HG03280 (cell line): ENCODE measurements at regions not wholly inside any gene's neighbourhood (a gene's known extent, or its start where the extent isn't known, plus 50 kb on each side); places are given as distances from the start of the nearest gene placed in this dataset.
A peak's percentile ranks its signal among the peaks of the same experiment; 100 is the strongest.
"Not testable (repeated sequence)": the region's sequence is repeated elsewhere in the genome, so short reads cannot be mapped to it uniquely, and the experiment has no call there.

Experiments
- ATAC-seq: cut with Tn5 transposase; IDR thresholded peaks from one replicate; pipeline ENCODE4 v1.9.1; 2021; ENCODE audit warnings: mild to moderate bottlenecking, moderate library complexity; ENCODE audit not compliant: unreplicated experiment

DNA sequence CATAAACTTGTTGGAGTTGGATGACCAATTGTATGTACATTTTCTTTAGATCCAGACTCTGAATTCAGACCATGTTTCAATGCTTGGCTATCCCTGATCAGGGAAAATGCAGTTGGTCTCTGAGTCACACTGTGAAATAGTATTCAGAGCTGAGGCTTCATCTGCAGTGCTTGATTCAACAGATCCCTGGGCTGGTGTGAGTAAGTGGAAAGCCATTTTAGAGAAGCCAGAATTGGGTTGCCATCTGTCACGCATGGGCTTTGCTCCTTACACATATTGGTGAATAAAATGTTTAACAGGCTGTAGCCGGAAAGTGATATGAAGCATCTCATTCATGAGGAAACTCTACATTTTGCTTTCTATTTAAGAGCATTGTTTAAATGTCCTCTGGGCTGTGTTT lies 50.0 kb upstream of the ACYP2 start:
- ATAC-seq: no peak

GRCh38 chr2:54063967-54064535 lies 51.4 kb upstream of the ACYP2 start:
- ATAC-seq: no peak

DNA sequence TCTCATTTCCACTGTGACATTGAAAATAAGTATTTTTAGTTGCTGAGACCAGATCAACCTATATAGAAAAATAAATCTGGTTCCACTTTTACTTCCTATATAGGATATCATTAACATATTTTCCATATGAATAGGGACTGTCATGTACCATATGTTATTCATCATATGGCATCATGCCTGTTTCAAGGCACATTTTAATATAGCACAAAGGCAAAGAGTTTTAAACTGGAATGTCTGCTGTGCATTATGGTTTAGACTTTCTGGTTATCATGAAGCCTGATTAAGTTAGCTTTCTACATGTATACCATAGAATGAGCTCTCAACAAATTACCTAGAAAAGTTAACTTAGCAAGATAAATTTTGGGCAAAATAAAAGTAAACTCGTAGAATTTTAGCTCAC lies 53.0 kb upstream of the ACYP2 start:
- ATAC-seq: no peak

- no peak for ATAC-seq
Measured at GRCh38 chr2:54061272-54061671, 54.1 kb upstream of the ACYP2 start.

DNA sequence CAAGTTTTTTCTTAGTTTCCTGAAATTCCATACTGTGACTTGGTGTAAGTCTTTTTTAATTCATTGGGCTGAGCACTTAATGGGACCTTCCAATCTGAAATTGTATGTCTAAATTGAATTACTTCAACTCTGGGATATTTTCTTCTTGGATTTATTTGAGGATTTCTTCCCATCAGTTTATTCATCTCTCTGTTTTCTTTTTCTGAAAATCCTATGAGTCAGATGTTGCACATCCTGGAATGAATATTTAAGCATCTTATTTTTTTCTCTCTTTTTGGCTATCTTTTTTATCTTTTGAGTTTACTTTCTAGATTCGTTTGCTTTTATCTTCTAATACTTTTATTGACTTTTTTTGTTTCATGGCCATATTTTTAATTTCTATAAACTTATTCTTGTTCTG lies 55.4 kb upstream of the ACYP2 start:
- no peak for ATAC-seq

- ATAC-seq: no peak
Measured at GRCh38 chr2:54059504-54059903, 55.9 kb upstream of the ACYP2 start.

- no peak for ATAC-seq
Measured at GRCh38 chr2:54058449-54058848, 57.0 kb upstream of the ACYP2 start.

- no peak for ATAC-seq
Measured at GRCh38 chr2:54054774-54055173, 60.6 kb upstream of the ACYP2 start.

DNA sequence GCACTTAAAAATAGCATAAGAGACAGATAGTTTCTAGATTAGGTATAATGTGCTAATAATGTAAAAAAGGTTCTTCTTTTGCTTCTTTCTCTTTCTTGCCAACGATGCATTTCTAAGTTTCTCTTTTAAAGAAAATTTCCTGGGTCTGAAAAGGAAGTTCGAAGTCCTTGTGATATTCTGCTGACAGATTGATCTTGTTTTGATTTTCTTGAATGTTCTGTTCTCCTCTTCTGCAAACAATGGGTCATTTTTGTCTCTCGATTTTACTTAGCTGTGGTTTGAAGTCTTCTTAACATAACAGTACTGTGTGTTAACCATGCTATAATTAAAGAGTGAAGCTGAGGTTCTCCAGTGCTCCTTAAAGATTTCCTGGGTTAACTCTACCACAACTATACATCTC lies 61.1 kb upstream of the ACYP2 start:
- peak; percentile 52 for ATAC-seq

DNA sequence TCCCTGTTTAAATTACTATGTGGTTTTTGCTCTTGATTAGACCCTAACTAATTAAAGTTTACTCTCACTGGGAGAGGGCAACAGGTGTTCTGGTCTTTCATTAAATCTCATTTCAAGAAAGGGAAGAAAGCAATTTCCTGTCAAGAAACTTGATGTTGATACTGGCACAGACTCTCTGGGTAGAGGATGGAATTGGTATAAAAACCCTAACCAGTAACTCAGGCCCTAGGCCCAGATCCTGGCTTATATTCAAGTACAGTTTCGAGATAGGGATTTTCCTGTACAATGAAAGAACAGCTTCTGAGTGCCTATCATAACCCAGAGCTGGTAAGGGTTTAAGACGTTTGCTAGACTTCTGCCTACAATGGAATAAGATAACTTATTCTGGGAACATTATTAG lies 61.6 kb upstream of the ACYP2 start:
- ATAC-seq: peak; percentile 27

- ATAC-seq: no peak
Measured at GRCh38 chr2:54052825-54053718, 62.3 kb upstream of the ACYP2 start.

DNA sequence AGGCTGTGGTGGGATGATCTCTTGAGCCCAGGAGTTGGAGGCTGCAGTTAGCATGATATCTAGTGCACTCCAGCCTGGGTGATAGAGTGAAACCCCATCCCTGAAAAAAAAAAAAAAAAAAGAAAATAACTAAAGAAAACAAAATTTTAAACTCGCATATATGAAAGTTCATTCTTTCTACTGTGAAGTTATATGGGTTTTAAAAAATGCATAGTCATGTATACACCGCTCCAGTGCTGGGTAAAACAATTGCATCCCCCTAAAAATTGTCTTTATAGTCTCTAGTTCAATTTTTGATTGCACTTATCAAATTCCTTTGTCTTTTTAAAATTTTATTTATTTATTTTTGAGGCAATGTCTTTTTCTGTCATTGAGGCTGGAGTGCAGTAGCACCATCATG lies 65.0 kb upstream of the ACYP2 start:
- no peak for ATAC-seq

GRCh38 chr2:54049365-54049764 lies 66.0 kb upstream of the ACYP2 start:
- no peak for ATAC-seq

DNA sequence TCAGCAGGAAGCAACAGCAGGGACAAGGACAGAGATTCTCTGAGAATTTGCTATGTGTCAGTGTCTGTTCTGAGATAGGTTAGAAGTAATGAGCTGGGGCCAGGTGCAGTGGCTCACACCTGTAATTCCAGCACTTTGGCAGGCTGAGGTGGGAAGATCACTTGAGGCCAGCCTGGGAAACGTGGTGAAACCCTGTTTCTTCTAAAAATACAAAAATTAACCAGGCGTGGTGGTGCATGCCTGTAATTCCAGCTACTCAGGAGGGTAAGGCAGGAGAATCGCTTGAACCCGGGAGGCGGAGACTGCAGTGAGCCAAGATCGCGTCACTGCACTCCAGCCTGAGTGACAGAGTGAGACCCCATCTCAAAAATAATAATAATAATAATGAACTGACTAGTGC lies 66.5 kb upstream of the ACYP2 start:
- not testable (repeated sequence) for ATAC-seq

GRCh38 chr2:54048117-54048785 lies 67.2 kb upstream of the ACYP2 start:
- no peak for ATAC-seq

DNA sequence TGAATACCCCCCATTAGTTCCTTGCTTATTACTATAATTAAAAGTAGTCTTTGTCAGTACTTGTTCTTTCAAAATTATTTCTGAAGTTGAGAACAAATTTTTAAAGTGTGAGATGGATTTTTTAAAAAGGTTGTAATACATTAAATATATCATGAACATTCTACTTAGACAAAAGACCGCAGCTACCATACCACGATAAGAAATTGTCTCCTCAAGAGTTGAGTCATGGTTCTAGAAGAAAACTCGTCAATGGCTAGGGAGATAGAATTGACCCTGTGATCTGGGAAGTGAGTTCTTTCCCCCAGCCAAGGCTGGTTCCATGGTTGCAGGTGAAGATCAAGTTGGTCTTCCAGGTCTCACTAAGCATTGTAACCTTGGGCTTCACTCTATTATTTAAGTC lies 67.8 kb upstream of the ACYP2 start:
- no peak for ATAC-seq

DNA sequence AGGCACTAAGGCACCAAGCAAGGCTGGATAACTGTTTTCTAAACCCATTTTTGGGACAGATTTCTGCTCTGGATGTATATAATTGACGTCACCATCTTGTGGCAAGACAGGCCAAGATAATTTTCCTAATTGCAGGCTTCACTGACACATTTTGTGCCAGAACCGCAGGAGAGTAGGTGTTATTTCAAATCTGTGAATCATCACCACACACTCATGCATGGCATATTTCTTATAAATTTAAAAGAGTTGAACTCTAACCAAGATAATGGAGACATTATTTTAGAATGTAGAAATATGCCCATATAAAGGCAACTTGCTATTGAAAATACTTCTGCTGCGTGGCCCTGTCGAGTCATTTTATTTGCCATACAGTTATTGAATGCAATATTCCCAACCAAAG lies 68.3 kb upstream of the ACYP2 start:
- no peak for ATAC-seq

DNA sequence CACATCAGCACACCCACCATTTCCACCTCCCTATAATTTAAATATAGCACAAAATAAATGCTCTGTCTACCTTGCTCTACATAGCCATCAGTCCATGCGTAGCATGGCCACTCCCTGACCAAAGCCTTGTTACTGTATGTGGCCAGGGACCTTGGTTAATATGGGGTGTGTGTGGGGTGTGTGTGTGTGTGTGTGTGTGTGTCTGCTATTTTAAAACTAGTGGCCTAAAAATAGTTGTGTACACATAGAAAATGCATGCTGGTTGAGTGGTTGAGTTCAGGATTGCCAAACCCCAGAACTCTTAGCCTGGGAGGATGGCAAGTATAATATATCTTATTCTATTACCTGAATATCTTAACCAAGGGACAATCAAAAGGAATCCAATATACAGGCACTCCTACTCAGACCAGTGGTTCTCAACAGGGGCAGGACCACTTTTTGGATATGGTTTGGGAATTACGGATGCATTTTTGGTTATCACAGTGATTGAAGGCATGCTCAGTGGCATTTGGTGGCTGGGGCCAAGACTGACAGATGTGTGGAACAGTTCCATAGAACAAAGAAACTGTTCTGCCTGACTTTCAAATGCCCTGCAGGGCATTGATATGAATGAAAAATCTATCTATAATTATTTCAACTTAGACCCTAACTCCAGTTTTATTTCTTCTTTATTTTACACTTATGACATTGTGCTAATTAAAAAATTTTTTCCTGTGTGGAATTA lies 72.3 kb upstream of the PSME4 start:
- no peak for ATAC-seq

GRCh38 chr2:54042341-54042740 lies 71.5 kb upstream of the PSME4 start:
- ATAC-seq: no peak

DNA sequence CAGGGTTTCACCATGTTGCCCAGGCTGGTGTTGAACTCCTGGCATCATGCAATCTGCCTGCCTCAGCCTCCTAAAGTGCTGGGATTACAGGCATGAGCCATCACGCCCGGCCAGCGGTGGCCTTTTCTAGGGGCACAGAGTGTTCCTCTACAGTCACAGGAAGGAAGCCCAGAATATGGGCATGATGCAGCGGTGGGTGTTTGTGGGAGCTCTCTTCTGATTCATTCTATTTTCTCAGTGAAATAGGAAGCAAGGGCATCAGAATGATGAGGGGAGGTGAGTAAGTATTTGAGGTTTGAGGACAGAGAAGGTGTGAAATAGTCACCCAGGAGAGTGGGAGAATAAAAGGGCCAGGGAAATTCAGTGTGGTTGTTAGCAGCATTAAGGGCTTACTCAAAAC lies 70.3 kb upstream of the PSME4 start:
- no peak for ATAC-seq

DNA sequence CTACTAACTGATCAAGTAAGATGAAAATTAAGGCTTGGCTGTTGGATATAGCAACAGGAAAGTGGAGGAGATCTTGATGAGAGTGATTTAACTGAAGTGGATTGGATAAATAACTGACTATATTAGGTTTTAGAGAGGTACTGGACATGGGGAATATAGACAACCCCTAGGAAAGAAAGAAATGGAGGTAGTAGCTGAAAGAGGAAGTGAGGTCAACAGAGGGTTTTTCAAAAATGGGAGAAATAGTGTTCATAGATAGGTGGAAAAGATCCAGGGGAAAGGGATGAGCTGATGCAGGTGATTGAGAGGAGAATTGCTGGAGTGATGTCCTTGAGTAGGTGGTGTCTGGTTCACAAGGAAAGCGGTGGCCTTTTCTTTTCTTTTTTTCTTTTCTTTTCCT lies 69.9 kb upstream of the PSME4 start:
- ATAC-seq: no peak
